Left lobe of liver (tissue), 2 donors: ENCODE measurements at regions not wholly inside any gene's neighbourhood (a gene's known extent, or its start where the extent isn't known, plus 50 kb on each side); places are given as distances from the start of the nearest gene placed in this dataset.
A peak's percentile ranks its signal among the peaks of the same experiment; 100 is the strongest.

Source experiments
- ATAC-seq: fragments of 200-7000 bp; cut with Tn5 transposase; one replicate; pipeline ENCODE4 v1.9.1; 2020; ENCODE audit warnings: mild to moderate bottlenecking, moderate library complexity
- DNase-seq: peaks from one replicate; pipeline ENCODE4 v3.0.0-alpha.2; 2020; ENCODE audit warnings: low spot score
- donor health status: DM: no; HTN: no; CAD: no; lungs with moderate emphysema.
- donor health status: DM: no; HTN: yes; CAD: no.

DNA sequence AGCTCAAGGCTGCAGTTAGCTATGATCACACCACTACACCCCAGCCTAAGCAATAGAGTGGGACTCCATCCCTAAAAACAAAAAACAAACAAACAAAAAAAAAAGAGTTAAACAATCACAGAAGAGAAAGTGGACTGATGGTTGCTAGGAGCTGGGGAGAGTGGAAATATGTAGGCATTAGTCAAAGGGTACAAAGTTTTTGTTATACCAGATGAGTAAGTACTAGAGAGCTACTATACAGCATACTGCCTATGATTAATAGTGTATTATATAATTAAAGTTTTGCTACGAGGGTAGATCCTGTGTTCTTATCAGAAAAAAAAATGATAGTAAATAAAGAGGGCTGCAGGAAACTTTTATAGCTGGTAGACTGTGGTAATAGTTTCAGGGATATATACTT, 538.6 kb downstream of the ELAVL2 start:
- no peak for DNase-seq
- ATAC-seq = no peak

GRCh38 chr9:23288545-23288944, 537.5 kb downstream of the ELAVL2 start:
- ATAC-seq (peak; percentile 88), DNase-seq (no peak)

GRCh38 chr9:23290973-23291372, 535.1 kb downstream of the ELAVL2 start:
- ATAC-seq = no peak

GRCh38 chr9:23302281-23302680, 523.8 kb downstream of the ELAVL2 start:
- ATAC-seq (no peak), DNase-seq (no peak)

More at GRCh38 chr9:23290973-23291372, 535.1 kb downstream of the ELAVL2 start:
- DNase-seq = no peak

DNA sequence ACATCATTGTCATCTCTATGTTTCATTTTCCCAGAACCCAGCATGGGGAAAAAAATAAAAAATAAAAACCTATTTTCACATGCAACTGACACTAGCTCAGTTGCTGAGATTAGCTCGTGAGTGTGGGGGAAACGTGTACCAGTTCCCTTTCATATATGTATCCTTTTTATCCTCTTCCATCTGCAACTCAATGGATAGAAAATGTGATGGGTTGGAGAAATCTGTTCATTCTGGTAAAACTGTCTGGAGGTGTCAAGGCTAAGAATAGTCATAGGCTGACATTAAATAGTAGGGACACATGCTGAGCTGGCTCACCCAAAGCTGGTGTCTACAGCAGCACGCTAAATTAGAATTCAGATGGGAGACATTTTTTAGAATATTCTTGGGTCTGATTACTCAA, 519.3 kb downstream of the ELAVL2 start:
- DNase-seq (no peak), ATAC-seq (no peak)

DNA sequence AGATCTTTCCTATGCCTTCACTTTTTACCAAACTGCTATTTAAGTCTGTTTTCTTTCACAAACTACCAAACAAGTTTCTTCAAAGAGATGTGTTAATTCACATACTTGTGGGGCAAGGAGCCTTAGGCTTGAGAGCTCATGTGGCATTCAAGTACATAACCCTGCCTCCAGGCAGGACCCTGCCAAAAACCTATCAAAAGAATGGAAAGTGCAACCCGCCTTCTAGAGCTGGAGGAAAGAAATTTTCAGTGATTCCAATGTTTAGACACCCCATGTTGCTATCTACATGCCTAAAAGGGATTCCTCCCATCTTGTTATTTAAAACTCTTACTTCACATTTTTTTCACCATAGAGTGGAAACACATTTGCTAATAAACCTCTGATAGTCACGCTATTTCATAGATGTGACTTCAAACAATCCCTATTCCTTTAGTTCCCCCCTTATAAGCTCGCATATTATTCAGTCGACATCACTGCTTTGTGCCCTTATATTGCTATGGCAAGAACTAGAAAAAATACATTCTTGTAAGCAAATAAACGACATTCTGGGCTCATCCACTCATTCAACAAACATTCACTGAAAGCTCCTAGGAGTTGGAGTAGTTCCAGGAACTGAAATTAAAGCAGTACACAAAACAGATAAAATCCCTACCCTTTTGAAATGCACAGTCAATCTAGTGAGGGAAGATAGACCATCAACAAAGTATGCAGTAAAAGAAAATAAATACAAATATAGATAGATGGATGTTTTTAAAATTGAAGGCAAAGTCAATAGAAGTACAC, 518.1 kb downstream of the ELAVL2 start:
- DNase-seq (no peak), ATAC-seq (no peak)

- DNase-seq (no peak), ATAC-seq (peak; percentile 92)
Observed at GRCh38 chr9:23309800-23310199, 516.2 kb downstream of the ELAVL2 start.

- ATAC-seq (no peak), DNase-seq (no peak)
Observed at GRCh38 chr9:23314247-23314646, 511.8 kb downstream of the ELAVL2 start.

GRCh38 chr9:23319092-23319491, 506.9 kb downstream of the ELAVL2 start:
- peak; percentile 47 for ATAC-seq
- no peak for DNase-seq

DNA sequence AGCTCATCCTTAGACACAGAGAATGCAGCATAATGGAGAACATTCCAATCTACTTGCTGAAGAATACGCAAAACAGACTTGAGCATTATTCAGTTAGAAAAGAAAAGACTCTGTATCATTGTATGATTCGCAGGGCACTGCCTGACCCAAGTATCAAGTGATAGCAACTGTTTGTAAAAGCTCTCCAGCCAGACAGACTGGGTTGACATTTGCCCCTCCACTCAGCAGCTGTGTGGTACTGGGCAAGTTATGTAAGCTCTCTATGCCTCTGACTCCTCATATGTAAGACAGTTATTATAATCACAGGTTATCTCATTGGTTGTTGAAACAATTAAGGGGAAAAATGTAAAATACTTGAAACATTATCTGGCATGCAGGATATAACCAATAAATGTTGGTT, 505.0 kb downstream of the ELAVL2 start:
- peak; percentile 55 for DNase-seq
- ATAC-seq = peak; percentile 97

GRCh38 chr9:23322392-23322791, 503.6 kb downstream of the ELAVL2 start:
- DNase-seq (no peak), ATAC-seq (peak; percentile 72)

- DNase-seq (no peak), ATAC-seq (no peak)
Observed at GRCh38 chr9:23324511-23324910, 501.5 kb downstream of the ELAVL2 start.

GRCh38 chr9:23326597-23326996, 499.4 kb downstream of the ELAVL2 start:
- DNase-seq (no peak), ATAC-seq (peak; percentile 44)

- DNase-seq = no peak
- ATAC-seq = no peak
Observed at GRCh38 chr9:23341346-23341745, 484.7 kb downstream of the ELAVL2 start.

GRCh38 chr9:23342291-23342690, 483.7 kb downstream of the ELAVL2 start:
- DNase-seq (peak; percentile 68), ATAC-seq (peak; percentile 94)

- DNase-seq = no peak
- ATAC-seq = peak; percentile 33
Observed at GRCh38 chr9:23343226-23343625, 482.8 kb downstream of the ELAVL2 start.

GRCh38 chr9:23361096-23361495, 464.9 kb downstream of the ELAVL2 start:
- no peak for DNase-seq
- ATAC-seq = no peak

DNA sequence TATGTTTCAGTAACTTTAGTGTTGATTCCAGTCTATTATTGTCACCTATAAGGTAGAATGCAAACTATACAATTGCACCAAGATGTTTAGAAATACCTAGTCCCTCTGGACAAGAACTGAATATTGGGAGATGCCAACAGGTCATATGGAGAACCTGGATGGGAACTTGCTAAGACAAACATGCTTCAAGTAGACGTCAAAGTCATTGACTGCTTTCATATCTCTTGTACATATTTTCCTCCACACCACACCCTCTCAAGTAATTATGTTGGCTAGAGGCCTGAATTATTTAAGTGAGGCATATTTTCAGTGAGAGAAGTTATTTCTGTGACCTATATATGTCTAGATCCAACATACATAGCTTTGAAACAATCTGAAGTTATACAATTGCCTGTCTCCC, 453.3 kb downstream of the ELAVL2 start:
- DNase-seq (no peak), ATAC-seq (no peak)

GRCh38 chr9:23375511-23375910, 450.5 kb downstream of the ELAVL2 start:
- no peak for DNase-seq
- peak; percentile 86 for ATAC-seq

DNA sequence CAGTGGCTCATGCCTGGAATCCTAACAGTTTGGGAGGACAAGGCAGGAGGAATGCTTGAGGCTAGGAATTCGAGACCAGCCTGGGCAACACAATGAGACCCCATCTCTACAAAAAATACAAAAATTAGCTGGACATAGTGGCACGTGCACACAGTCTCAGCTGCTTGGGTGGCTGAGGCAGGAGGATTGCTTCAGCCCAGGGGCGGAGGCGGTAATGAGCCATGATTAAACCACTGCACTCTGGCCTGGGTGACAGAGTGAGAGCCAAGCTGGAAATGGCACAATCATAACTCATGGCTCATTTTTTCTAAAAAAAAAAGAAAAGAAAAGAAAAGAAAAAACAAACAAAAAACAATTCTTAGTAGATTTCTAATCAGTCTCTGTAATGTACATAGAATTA, 446.2 kb downstream of the ELAVL2 start:
- ATAC-seq (peak; percentile 89), DNase-seq (no peak)

DNA sequence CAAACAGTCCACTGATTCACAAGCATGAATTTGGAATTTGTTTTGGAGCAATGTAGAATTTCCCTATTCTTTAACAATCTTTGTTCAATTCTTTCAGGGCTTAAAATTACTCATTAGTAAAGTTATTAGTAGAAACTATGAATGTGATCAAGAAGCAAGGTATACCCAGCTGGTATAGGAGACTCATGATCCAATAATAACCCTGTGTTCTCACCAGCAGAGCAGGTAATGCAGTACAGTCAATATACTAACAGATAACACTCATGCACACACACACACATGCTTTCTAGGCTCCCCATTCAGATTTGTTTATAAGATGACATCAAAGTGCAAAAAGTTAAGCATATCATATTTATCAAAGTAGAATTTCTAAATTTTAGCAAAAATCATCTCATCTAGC, 445.2 kb downstream of the ELAVL2 start:
- ATAC-seq = no peak
- DNase-seq = no peak

GRCh38 chr9:23382418-23382817, 443.6 kb downstream of the ELAVL2 start:
- DNase-seq = no peak
- no peak for ATAC-seq

GRCh38 chr9:23394189-23394588, 431.9 kb downstream of the ELAVL2 start:
- no peak for DNase-seq
- peak; percentile 43 for ATAC-seq
